GM12801 (cell line): ENCODE measurements at regions not wholly inside any gene's neighbourhood (a gene's known extent, or its start where the extent isn't known, plus 50 kb on each side); places are given as distances from the start of the nearest gene placed in this dataset.

Experiments used
- CTCF ChIP-seq: IDR thresholded peaks from one replicate; pipeline ENCODE4 v1.5.1; 2011; ENCODE audit warnings: control low read depth; ENCODE audit not compliant: insufficient read length; ENCODE audit errors: extremely low read depth

GRCh38 chr5:158553962-158554336 lies 545.8 kb downstream of the EBF1 start:
- no peak for TF ChIP-seq CTCF

- no peak for TF ChIP-seq CTCF
Measured at GRCh38 chr5:158553195-158553961, 546.3 kb downstream of the EBF1 start.

- TF ChIP-seq CTCF = no peak
Measured at GRCh38 chr5:158552241-158552640, 547.5 kb downstream of the EBF1 start.

- no peak for TF ChIP-seq CTCF
Measured at GRCh38 chr5:158549311-158549710, 550.4 kb downstream of the EBF1 start.

GRCh38 chr5:158546748-158547147 lies 553.0 kb downstream of the EBF1 start:
- TF ChIP-seq CTCF = no peak

GRCh38 chr5:158545949-158546530 lies 553.7 kb downstream of the EBF1 start:
- TF ChIP-seq CTCF = no peak

- no peak for TF ChIP-seq CTCF
Measured at GRCh38 chr5:158544388-158545339, 555.1 kb downstream of the EBF1 start.
